Smooth muscle cell (in vitro differentiated cells): ENCODE measurements at regions not wholly inside any gene's neighbourhood (a gene's known extent, or its start where the extent isn't known, plus 50 kb on each side); places are given as distances from the start of the nearest gene placed in this dataset. TPM values are rescaled to one million over a fixed set of nuclear protein-coding genes. Genes with fewer than 3 reads are reported as not detected.

Experiments used
- DNase-seq: peaks from one replicate; lab custom pipeline; 2025; ENCODE audit not compliant: unreplicated experiment; lab: John Stamatoyannopoulos, UW
- H2AFZ ChIP-seq: fragments of 200-600 bp; sonication (generic); 2 replicates; pipeline ENCODE4 v1.6.0; 2016; ENCODE audit warnings: antibody characterized with exemption, low read depth, mild to moderate bottlenecking
- H3F3A ChIP-seq: fragments of 200-600 bp; sonication (generic); 2 replicates; pipeline ENCODE4 v1.6.0; 2017; ENCODE audit warnings: antibody characterized with exemption, low read depth
- H3K27ac ChIP-seq: fragments of 200-600 bp; sonication (generic); 2 replicates; pipeline ENCODE4 v1.5.1; 2016; ENCODE audit warnings: low read depth, mild to moderate bottlenecking
- H3K27me3 ChIP-seq: fragments of 200-600 bp; sonication (generic); 2 replicates; pipeline ENCODE4 v1.6.1; 2016; ENCODE audit warnings: low read depth, mild to moderate bottlenecking
- H3K36me3 ChIP-seq: fragments of 200-600 bp; sonication (generic); 2 replicates; pipeline ENCODE4 v1.5.1; 2016; ENCODE audit warnings: low read depth
- H3K4me1 ChIP-seq: fragments of 200-600 bp; sonication (generic); 2 replicates; pipeline ENCODE4 v1.5.1; 2016; ENCODE audit warnings: low read depth
- H3K4me2 ChIP-seq: fragments of 200-600 bp; sonication (generic); 2 replicates; pipeline ENCODE4 v1.6.0; 2016; ENCODE audit warnings: mild to moderate bottlenecking
- H3K4me3 ChIP-seq: fragments of 200-600 bp; sonication (generic); 2 replicates; pipeline ENCODE4 v1.5.1; 2016; ENCODE audit warnings: mild to moderate bottlenecking
- H3K79me2 ChIP-seq: fragments of 200-600 bp; sonication (generic); 2 replicates; pipeline ENCODE4 v1.6.0; 2016; ENCODE audit warnings: low read depth, mild to moderate bottlenecking
- H3K9ac ChIP-seq: fragments of 200-600 bp; sonication (generic); 2 replicates; pipeline ENCODE4 v1.6.0; 2016; ENCODE audit warnings: low read depth
- H3K9me3 ChIP-seq: fragments of 200-600 bp; sonication (generic); replicated peaks from 2 replicates; pipeline ENCODE4 v1.5.1; 2016; ENCODE audit warnings: low read depth
- H4K20me1 ChIP-seq: fragments of 200-600 bp; sonication (generic); 2 replicates; pipeline ENCODE4 v1.6.0; 2016; ENCODE audit warnings: low read depth
- CTCF ChIP-seq: fragments of 200-600 bp; sonication (generic); IDR thresholded peaks from 2 replicates; pipeline ENCODE4 v1.5.1; 2017; ENCODE audit warnings: borderline replicate concordance, mild to moderate bottlenecking, antibody characterized with exemption; ENCODE audit not compliant: insufficient read depth, poor library complexity, severe bottlenecking
- WGBS: methylation state at CpG from one replicate; pipeline ENCODE4 v1.1.7; 2016; ENCODE audit warnings: low lambda C conversion rate; 5-methylcytosine and 5-hydroxymethylcytosine counted together
- small RNA-seq: library from RNA; depleted of rRNA; stranded (forward); fragments of <200 nt; gene quantifications from one replicate; pipeline ENCODE3, GENCODE V24; 2014

- H3K9me3 ChIP-seq, result no peaks in the 10 kb centered on the region
- no peak overlapping the region for H3K27ac ChIP-seq
- DNase-seq, result no peak
- H3K4me1 ChIP-seq, result peaks cover 20% of the 10 kb centered on the region
- TF ChIP-seq CTCF, result no peak
- no peaks in the 10 kb centered on the region for H4K20me1 ChIP-seq
- WGBS, result 79% methylated on average over 1 of the region's 1 CpG
- no peaks in the 10 kb centered on the region for H3K79me2 ChIP-seq
- no peaks in the 10 kb centered on the region for H3K36me3 ChIP-seq
- no peak overlapping the region for H3K4me3 ChIP-seq
- H2AFZ ChIP-seq, result no peak overlapping the region
- no peak overlapping the region for H3K4me2 ChIP-seq
- H3K9ac ChIP-seq, result no peak overlapping the region
- H3F3A ChIP-seq, result no peaks in the 10 kb centered on the region
- no peaks in the 10 kb centered on the region for H3K27me3 ChIP-seq
Measured at GRCh38 chr5:114311968-114312367, 49.9 kb upstream of the KCNN2 start.

Small RNA genes in the stretch of these regions (small RNA-seq; reads per million reads assigned to genes)
- not detected for gene RN7SKP89
